ENCODE measurements at regions not wholly inside any gene's neighbourhood (a gene's known extent, or its start where the extent isn't known, plus 50 kb on each side); places are given as distances from the start of the nearest gene placed in this dataset.

GRCh38 chr18:61148322-61148721 lies 184.9 kb upstream of the CDH20 start:
- no peak for FAIRE-seq
- TF ChIP-seq JUND (IDR thresholded peaks at IDR 0.05; ENCODE audit: low read length), result no peak
- TF ChIP-seq E2F6 (IDR thresholded peaks at IDR 0.05), result no peak
- TF ChIP-seq SIRT6 (IDR thresholded peaks at IDR 0.05; ENCODE audit: low read length), result no peak
- no peak for TF ChIP-seq JUN (IDR thresholded peaks at IDR 0.05; ENCODE audit: low read depth, low read length)
- TF ChIP-seq POLR2AphosphoS5 (IDR thresholded peaks at IDR 0.05; ENCODE audit: low read depth, low read length), result no peak
- no peak for TF ChIP-seq EP300 (IDR thresholded peaks at IDR 0.05; ENCODE audit: borderline replicate concordance in 1 of 2, low read depth in 2 of 2, low read length in 2 of 2)
- TF ChIP-seq SRF (IDR thresholded peaks at IDR 0.05; ENCODE audit: low read depth, low read length), result no peak
- no peak for TF ChIP-seq CTBP2 (IDR thresholded peaks at IDR 0.05; ENCODE audit: borderline replicate concordance, insufficient read depth, insufficient read length, low read length)
- TF ChIP-seq SP1 (IDR thresholded peaks at IDR 0.05; ENCODE audit: low read depth, low read length), result no peak
- TF ChIP-seq SUZ12 (IDR thresholded peaks at IDR 0.05; ENCODE audit: low read length), result no peak
- TF ChIP-seq TAF1 (IDR thresholded peaks at IDR 0.05; ENCODE audit: low read depth, low read length), result no peak
- no peak for TF ChIP-seq FOSL1 (IDR thresholded peaks at IDR 0.05; ENCODE audit: insufficient read depth, low read depth, low read length)
- TF ChIP-seq TAF7 (optimal IDR thresholded peaks at IDR 0.05; ENCODE audit: borderline replicate concordance, low read depth, low read length), result no peak
- TF ChIP-seq SIN3A (conservative IDR thresholded peaks at IDR 0.05 in 1 of 2, IDR thresholded peaks at IDR 0.05 in 1 of 2; ENCODE audit: low read depth in 1 of 2, low read length in 2 of 2), result no peak
- no peak for TF ChIP-seq ZNF274 (IDR thresholded peaks at IDR 0.05; ENCODE audit: borderline replicate concordance, extremely low read depth, low read length)
- no peak for TF ChIP-seq KDM5A (IDR thresholded peaks at IDR 0.05; ENCODE audit: low read length)

More at GRCh38 chr18:61148322-61148721, 184.9 kb upstream of the CDH20 start:
- H3K4me3 ChIP-seq (ENCODE audit: extremely low read depth in 1 of 4, insufficient read depth in 2 of 4, low read depth in 3 of 4, low read length in 4 of 4), result no peak overlapping the region
- no peaks in the 10 kb centered on the region for H3K36me3 ChIP-seq (ENCODE audit: control insufficient read depth in 2 of 4, insufficient read depth in 4 of 4, low read length in 3 of 4)
- no peak overlapping the region for H2AK5ac ChIP-seq (ENCODE audit: low read depth, low read length)
- H3K79me2 ChIP-seq (ENCODE audit: control insufficient read depth in 1 of 2, insufficient read depth in 2 of 2, low read length in 2 of 2), result no peaks in the 10 kb centered on the region
- H3K27me3 ChIP-seq (replicated peaks in 1 of 4; ENCODE audit: control insufficient read depth in 3 of 4, extremely low read depth in 1 of 4, insufficient read depth in 3 of 4, low read length in 3 of 4), result no peaks in the 10 kb centered on the region
- CTCF ChIA-PET (ENCODE audit: partially characterized antibody), result no interaction called here
- H4K91ac ChIP-seq (replicated peaks; ENCODE audit: insufficient read length, low read length), result no peak overlapping the region
- H4K20me1 ChIP-seq (replicated peaks in 1 of 2; ENCODE audit: control insufficient read depth in 1 of 2, insufficient read depth in 2 of 2, low read length in 2 of 2), result no peaks in the 10 kb centered on the region
- no peaks in the 10 kb centered on the region for H3K79me1 ChIP-seq (ENCODE audit: low read depth, low read length)
- H2BK5ac ChIP-seq (ENCODE audit: low read depth, low read length), result no peak overlapping the region
- H2AFZ ChIP-seq (ENCODE audit: low read length), result no peak overlapping the region
- H3K9me3 ChIP-seq (ENCODE audit: insufficient read depth in 2 of 2, low read depth in 1 of 2, low read length in 1 of 2), result no peaks in the 10 kb centered on the region
- H3K56ac ChIP-seq (replicated peaks; ENCODE audit: insufficient read length, low read depth, low read length), result no peak overlapping the region
- no peak overlapping the region for H4K8ac ChIP-seq (ENCODE audit: extremely low read depth, insufficient read depth, low read length)
- no peak overlapping the region for H2BK12ac ChIP-seq (ENCODE audit: low read depth, low read length)
- no peak overlapping the region for H3K18ac ChIP-seq (ENCODE audit: extremely low read depth, low read length)
- no peak for DNase-seq (ENCODE audit: low read depth in 1 of 2, low spot score in 2 of 2)
- no peaks in the 10 kb centered on the region for H3K23me2 ChIP-seq (ENCODE audit: low read depth, low read length)
- no peak overlapping the region for H3K4ac ChIP-seq (replicated peaks; ENCODE audit: insufficient read length, low read depth, low read length)
- H4K5ac ChIP-seq (ENCODE audit: insufficient read length, low read depth, low read length), result no peak overlapping the region
- H3K23ac ChIP-seq (ENCODE audit: insufficient read length), result no peak overlapping the region
- no peak overlapping the region for H2BK20ac ChIP-seq (ENCODE audit: low read length)
- POLR2A ChIA-PET (ENCODE audit: partially characterized antibody), result no interaction called here
- no peak overlapping the region for H2BK120ac ChIP-seq (replicated peaks; ENCODE audit: low read depth, low read length)
- no peak overlapping the region for H3K4me2 ChIP-seq (ENCODE audit: insufficient read depth in 1 of 2, low read depth in 2 of 2, low read length in 2 of 2)
- H3K27ac ChIP-seq (ENCODE audit: low read depth, low read length), result no peak overlapping the region
- no peak overlapping the region for H2BK15ac ChIP-seq (ENCODE audit: low read length)
- H3K9ac ChIP-seq (replicated peaks in 1 of 4; ENCODE audit: extremely low read depth in 1 of 4, low read depth in 3 of 4, low read length in 3 of 4), result no peak overlapping the region
- no peaks in the 10 kb centered on the region for H3K4me1 ChIP-seq (replicated peaks in 1 of 4; ENCODE audit: control insufficient read depth in 3 of 4, insufficient read depth in 4 of 4, low read length in 3 of 4)
- H3K14ac ChIP-seq (ENCODE audit: insufficient read length), result no peak overlapping the region

Measured in H1 (cell line).